Smooth muscle cell (in vitro differentiated cells): ENCODE measurements at regions not wholly inside any gene's neighbourhood (a gene's known extent, or its start where the extent isn't known, plus 50 kb on each side); places are given as distances from the start of the nearest gene placed in this dataset.

ENCODE experiments used
- DNase-seq: peaks from one replicate; lab custom pipeline; 2025; ENCODE audit not compliant: unreplicated experiment; lab: John Stamatoyannopoulos, UW
- H2AFZ ChIP-seq: fragments of 200-600 bp; sonication (generic); 2 replicates; pipeline ENCODE4 v1.6.0; 2016; ENCODE audit warnings: antibody characterized with exemption, low read depth, mild to moderate bottlenecking
- H3F3A ChIP-seq: fragments of 200-600 bp; sonication (generic); 2 replicates; pipeline ENCODE4 v1.6.0; 2017; ENCODE audit warnings: antibody characterized with exemption, low read depth
- H3K27ac ChIP-seq: fragments of 200-600 bp; sonication (generic); 2 replicates; pipeline ENCODE4 v1.5.1; 2016; ENCODE audit warnings: low read depth, mild to moderate bottlenecking
- H3K27me3 ChIP-seq: fragments of 200-600 bp; sonication (generic); 2 replicates; pipeline ENCODE4 v1.6.1; 2016; ENCODE audit warnings: low read depth, mild to moderate bottlenecking
- H3K36me3 ChIP-seq: fragments of 200-600 bp; sonication (generic); 2 replicates; pipeline ENCODE4 v1.5.1; 2016; ENCODE audit warnings: low read depth
- H3K4me1 ChIP-seq: fragments of 200-600 bp; sonication (generic); 2 replicates; pipeline ENCODE4 v1.5.1; 2016; ENCODE audit warnings: low read depth
- H3K4me2 ChIP-seq: fragments of 200-600 bp; sonication (generic); 2 replicates; pipeline ENCODE4 v1.6.0; 2016; ENCODE audit warnings: mild to moderate bottlenecking
- H3K4me3 ChIP-seq: fragments of 200-600 bp; sonication (generic); 2 replicates; pipeline ENCODE4 v1.5.1; 2016; ENCODE audit warnings: mild to moderate bottlenecking
- H3K79me2 ChIP-seq: fragments of 200-600 bp; sonication (generic); 2 replicates; pipeline ENCODE4 v1.6.0; 2016; ENCODE audit warnings: low read depth, mild to moderate bottlenecking
- H3K9ac ChIP-seq: fragments of 200-600 bp; sonication (generic); 2 replicates; pipeline ENCODE4 v1.6.0; 2016; ENCODE audit warnings: low read depth
- H3K9me3 ChIP-seq: fragments of 200-600 bp; sonication (generic); replicated peaks from 2 replicates; pipeline ENCODE4 v1.5.1; 2016; ENCODE audit warnings: low read depth
- H4K20me1 ChIP-seq: fragments of 200-600 bp; sonication (generic); 2 replicates; pipeline ENCODE4 v1.6.0; 2016; ENCODE audit warnings: low read depth
- CTCF ChIP-seq: fragments of 200-600 bp; sonication (generic); IDR thresholded peaks from 2 replicates; pipeline ENCODE4 v1.5.1; 2017; ENCODE audit warnings: borderline replicate concordance, mild to moderate bottlenecking, antibody characterized with exemption; ENCODE audit not compliant: insufficient read depth, poor library complexity, severe bottlenecking
- WGBS: methylation state at CpG from one replicate; pipeline ENCODE4 v1.1.7; 2016; ENCODE audit warnings: low lambda C conversion rate; 5-methylcytosine and 5-hydroxymethylcytosine counted together

GRCh38 chr12:70176290-70176689 lies 66.9 kb upstream of the CNOT2 start:
- Histone ChIP-seq H3K9me3 (no peaks in the 10 kb centered on the region), H3K4me1 (no peaks in the 10 kb centered on the region), H3F3A (no peaks in the 10 kb centered on the region), H3K27ac (no peak overlapping the region), H4K20me1 (no peaks in the 10 kb centered on the region), H3K36me3 (no peaks in the 10 kb centered on the region), H2AFZ (no peak overlapping the region), H3K79me2 (no peaks in the 10 kb centered on the region), H3K4me2 (no peak overlapping the region), H3K9ac (no peak overlapping the region), H3K4me3 (no peak overlapping the region), H3K27me3 (no peaks in the 10 kb centered on the region)
- TF ChIP-seq CTCF: no peak
- DNase-seq: no peak

- 98% methylated on average over 1 of the region's 1 CpG for WGBS
- no peak for DNase-seq
- no peak for TF ChIP-seq CTCF
Measured at GRCh38 chr12:70177631-70178030, 65.6 kb upstream of the CNOT2 start.

GRCh38 chr12:70178038-70178437 lies 65.2 kb upstream of the CNOT2 start:
- TF ChIP-seq CTCF: no peak
- Histone ChIP-seq H3F3A (no peaks in the 10 kb centered on the region), H3K4me3 (no peak overlapping the region), H3K79me2 (no peaks in the 10 kb centered on the region), H3K27me3 (no peaks in the 10 kb centered on the region), H3K9ac (no peak overlapping the region), H2AFZ (no peak overlapping the region), H3K4me1 (no peaks in the 10 kb centered on the region), H3K4me2 (no peak overlapping the region), H3K27ac (no peak overlapping the region), H3K36me3 (no peaks in the 10 kb centered on the region), H4K20me1 (no peaks in the 10 kb centered on the region), H3K9me3 (no peaks in the 10 kb centered on the region)
- no peak for DNase-seq
- WGBS: 93% methylated on average over 1 of the region's 1 CpG

More at GRCh38 chr12:70177631-70178030, 65.6 kb upstream of the CNOT2 start:
- Histone ChIP-seq H3K9me3 (no peaks in the 10 kb centered on the region), H3K4me1 (no peaks in the 10 kb centered on the region), H3F3A (no peaks in the 10 kb centered on the region), H3K79me2 (no peaks in the 10 kb centered on the region), H3K36me3 (no peaks in the 10 kb centered on the region), H3K4me3 (no peak overlapping the region), H3K4me2 (no peak overlapping the region), H3K27ac (no peak overlapping the region), H2AFZ (no peak overlapping the region), H3K27me3 (no peaks in the 10 kb centered on the region), H3K9ac (no peak overlapping the region), H4K20me1 (no peaks in the 10 kb centered on the region)

GRCh38 chr12:70180130-70180529 lies 63.1 kb upstream of the CNOT2 start:
- H3K4me3 ChIP-seq: no peak overlapping the region
- H3K36me3 ChIP-seq: no peaks in the 10 kb centered on the region
- H3K27me3 ChIP-seq: no peaks in the 10 kb centered on the region
- no peak overlapping the region for H3K27ac ChIP-seq
- no peak for TF ChIP-seq CTCF
- no peak overlapping the region for H3K4me2 ChIP-seq
- no peaks in the 10 kb centered on the region for H4K20me1 ChIP-seq
- H3K9ac ChIP-seq: no peak overlapping the region
- DNase-seq: no peak
- H3K9me3 ChIP-seq: no peaks in the 10 kb centered on the region
- no peaks in the 10 kb centered on the region for H3K4me1 ChIP-seq
- WGBS: 93% methylated on average over 3 of the region's 3 CpGs
- no peak overlapping the region for H2AFZ ChIP-seq
- H3K79me2 ChIP-seq: no peaks in the 10 kb centered on the region
- no peaks in the 10 kb centered on the region for H3F3A ChIP-seq
